Raji (cell line): ENCODE measurements at regions not wholly inside any gene's neighbourhood (a gene's known extent, or its start where the extent isn't known, plus 50 kb on each side); places are given as distances from the start of the nearest gene placed in this dataset.

Experiments
- POLR2A ChIP-seq: IDR thresholded peaks from 2 replicates; pipeline ENCODE4 v1.6.1; 2011; ENCODE audit warnings: low read depth, low read length, control low read depth; ENCODE audit not compliant: insufficient read depth

- no peak for TF ChIP-seq POLR2A
Measured at GRCh38 chr1:55690366-55690765, 475.2 kb upstream of the USP24 start.

GRCh38 chr1:55689800-55690199, 474.6 kb upstream of the USP24 start:
- no peak for TF ChIP-seq POLR2A

- TF ChIP-seq POLR2A = no peak
Measured at GRCh38 chr1:55685560-55685959, 470.4 kb upstream of the USP24 start.

- no peak for TF ChIP-seq POLR2A
Measured at GRCh38 chr1:55684131-55684650, 469.0 kb upstream of the USP24 start.

- no peak for TF ChIP-seq POLR2A
Measured at GRCh38 chr1:55682198-55682597, 467.0 kb upstream of the USP24 start.

GRCh38 chr1:55679971-55680370, 464.8 kb upstream of the USP24 start:
- TF ChIP-seq POLR2A = no peak

- no peak for TF ChIP-seq POLR2A
Measured at GRCh38 chr1:55673416-55673815, 458.3 kb upstream of the USP24 start.

- no peak for TF ChIP-seq POLR2A
Measured at GRCh38 chr1:55670331-55671082, 455.3 kb upstream of the USP24 start.

- TF ChIP-seq POLR2A = no peak
Measured at GRCh38 chr1:55669293-55669692, 454.1 kb upstream of the USP24 start.

- TF ChIP-seq POLR2A = no peak
Measured at GRCh38 chr1:55662875-55663274, 447.7 kb upstream of the USP24 start.

- TF ChIP-seq POLR2A = no peak
Measured at GRCh38 chr1:55658917-55659316, 443.8 kb upstream of the USP24 start.

- no peak for TF ChIP-seq POLR2A
Measured at GRCh38 chr1:55654750-55655149, 439.6 kb upstream of the USP24 start.

GRCh38 chr1:55654171-55654570, 439.0 kb upstream of the USP24 start:
- TF ChIP-seq POLR2A = no peak

GRCh38 chr1:55650444-55650843, 435.3 kb upstream of the USP24 start:
- TF ChIP-seq POLR2A = no peak

GRCh38 chr1:55646181-55646580, 431.0 kb upstream of the USP24 start:
- no peak for TF ChIP-seq POLR2A

GRCh38 chr1:55645270-55645669, 430.1 kb upstream of the USP24 start:
- TF ChIP-seq POLR2A = no peak

- no peak for TF ChIP-seq POLR2A
Measured at GRCh38 chr1:55641947-55642346, 426.8 kb upstream of the USP24 start.

GRCh38 chr1:55640708-55641473, 425.7 kb upstream of the USP24 start:
- no peak for TF ChIP-seq POLR2A
